ENCODE measurements at regions not wholly inside any gene's neighbourhood (a gene's known extent, or its start where the extent isn't known, plus 50 kb on each side); places are given as distances from the start of the nearest gene placed in this dataset.

GRCh38 chr4:8730159-8730558 is 137.6 kb downstream of the CPZ start:
- TF ChIP-seq POLR2A (IDR thresholded peaks at IDR 0.05) (no peak), CTCF (IDR thresholded peaks at IDR 0.05) (no peak)

Measured in thyroid gland (tissue), 4 donors.